Stomach (tissue), 8 donors: ENCODE measurements at regions not wholly inside any gene's neighbourhood (a gene's known extent, or its start where the extent isn't known, plus 50 kb on each side); places are given as distances from the start of the nearest gene placed in this dataset.
"Not testable (repeated sequence)": the region's sequence is repeated elsewhere in the genome, so short reads cannot be mapped to it uniquely, and the experiment has no call there.

Experiments used
- DNase-seq, 2 donors: peaks; one replicate each; pipeline versions ENCODE4 v3.0.0 to v3.0.0-alpha.2; 2013 to 2019
- H3K27ac ChIP-seq, 5 donors: fragments of 200-600 bp in 4 of 5; sonication (generic) in 4 of 5; one replicate each; pipeline ENCODE4 v1.5.1; 2013 to 2019; ENCODE audit warnings: mild to moderate bottlenecking in 1 of 5, moderate library complexity in 1 of 5
- H3K27me3 ChIP-seq, 3 donors: fragments of 200-600 bp; sonication (generic); one replicate each; pipeline ENCODE4 v1.5.1; 2017 to 2019; ENCODE audit warnings: mixed run types in 1 of 3
- H3K36me3 ChIP-seq, 4 donors: fragments of 200-600 bp; sonication (generic); 1 replicate in 3 of 4; 2 replicates in 1 of 4; pipeline ENCODE4 v1.5.1; 2016 to 2019
- H3K4me1 ChIP-seq, 4 donors: fragments of 200-600 bp; sonication (generic); one replicate each; pipeline ENCODE4 v1.5.1; 2016 to 2019
- H3K4me3 ChIP-seq, 4 donors: fragments of 200-600 bp; sonication (generic) in 3 of 4; one replicate each; pipeline ENCODE4 v1.5.1; 2016 to 2019; ENCODE audit warnings: mild to moderate bottlenecking in 1 of 4
- H3K9me3 ChIP-seq, 4 donors: fragments of 200-600 bp; sonication (generic); one replicate each; pipeline ENCODE4 v1.5.1; 2016 to 2019
- CTCF ChIP-seq, 7 experiments: fragments of 450-650 bp in 4 of 7; fragments of 200-600 bp in 3 of 7; sonication (generic) in 3 of 7; IDR thresholded peaks; one replicate each; pipeline ENCODE4 v1.5.1; 2016 to 2019; ENCODE audit warnings: antibody characterized with exemption in 7 of 7, control low read depth in 2 of 7, mild to moderate bottlenecking in 1 of 7
- EP300 ChIP-seq: sonication (generic); formaldehyde crosslinking; IDR thresholded peaks from one replicate; pipeline ENCODE4 v1.6.1; 2017; ENCODE audit warnings: antibody characterized with exemption
- POLR2A ChIP-seq, 4 donors: fragments of 450-650 bp; IDR thresholded peaks; one replicate each; pipeline ENCODE4 v1.6.1; 2016; ENCODE audit warnings: antibody characterized with exemption in 4 of 4, control low read depth in 2 of 4, mild to moderate bottlenecking in 1 of 4, moderate library complexity in 1 of 4
- POLR2AphosphoS5 ChIP-seq, 3 donors: sonication (generic); formaldehyde crosslinking; IDR thresholded peaks; one replicate each; pipeline ENCODE4 v1.6.1; 2016; ENCODE audit warnings: antibody characterized with exemption in 3 of 3
- WGBS, 5 donors: extraction: QIAGEN DNeasy Blood & Tissue Kit in 3 of 5; methylation state at CpG; one replicate each; pipeline versions ENCODE4 v1.1.5 to v1.1.7; 2013 to 2018; 5-methylcytosine and 5-hydroxymethylcytosine counted together
- intact Hi-C: fragments of 100-400 bp; cut with DNase I; formaldehyde crosslinking; loops from one replicate; pipeline ENCODE4 v1.15.1; 2023; ENCODE audit warnings: low total_unique reads
- donor health status: healthy with polysubstance abuse.
- donor health status: Bipolar disorder and iron deficiency.
- donor health status: healthy.

DNA sequence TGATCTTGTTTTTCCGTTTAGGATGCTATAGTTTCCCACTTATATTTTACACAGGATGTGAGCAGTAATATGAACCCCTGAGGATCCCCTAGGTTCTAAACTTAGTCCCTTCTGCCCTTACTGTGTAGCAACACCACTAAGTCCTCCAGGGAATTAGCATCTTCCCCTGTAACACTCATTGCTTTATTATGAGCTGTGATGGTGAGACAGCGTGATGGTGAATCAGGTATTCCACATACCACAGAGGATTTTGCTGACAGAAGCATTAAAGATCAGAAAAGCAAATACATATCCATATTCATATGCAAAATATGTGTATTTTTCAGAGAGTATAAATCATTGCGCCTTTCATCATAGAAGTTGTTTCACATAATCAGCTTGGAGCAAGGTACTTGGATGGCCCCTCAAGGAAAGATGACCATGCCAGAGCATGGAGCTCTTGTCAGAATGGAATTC lies 317.0 kb downstream of the ICE1 start:
- WGBS, 5 donors = 80 to 85% (median 82%) methylated on average over 3 of the region's 3 CpGs
- intact Hi-C loops = no loop called here
- H3K36me3 ChIP-seq = no peaks in the 10 kb centered on the region
- no peaks in the 10 kb centered on the region for H3K4me1 ChIP-seq
- TF ChIP-seq EP300 (no peak), POLR2A (IDR thresholded peaks at IDR 0.05) (no peak), POLR2AphosphoS5 (IDR thresholded peaks at IDR 0.05) (no peak), CTCF (IDR thresholded peaks at IDR 0.05) (no peak)
- H3K4me3 ChIP-seq = no peak overlapping the region
- no peak for DNase-seq
- H3K9me3 ChIP-seq = peaks cover 0 to 19% (median 16%) of the 10 kb centered on the region in 4 donors
- H3K27me3 ChIP-seq = no peaks in the 10 kb centered on the region
- H3K27ac ChIP-seq = no peak overlapping the region

DNA sequence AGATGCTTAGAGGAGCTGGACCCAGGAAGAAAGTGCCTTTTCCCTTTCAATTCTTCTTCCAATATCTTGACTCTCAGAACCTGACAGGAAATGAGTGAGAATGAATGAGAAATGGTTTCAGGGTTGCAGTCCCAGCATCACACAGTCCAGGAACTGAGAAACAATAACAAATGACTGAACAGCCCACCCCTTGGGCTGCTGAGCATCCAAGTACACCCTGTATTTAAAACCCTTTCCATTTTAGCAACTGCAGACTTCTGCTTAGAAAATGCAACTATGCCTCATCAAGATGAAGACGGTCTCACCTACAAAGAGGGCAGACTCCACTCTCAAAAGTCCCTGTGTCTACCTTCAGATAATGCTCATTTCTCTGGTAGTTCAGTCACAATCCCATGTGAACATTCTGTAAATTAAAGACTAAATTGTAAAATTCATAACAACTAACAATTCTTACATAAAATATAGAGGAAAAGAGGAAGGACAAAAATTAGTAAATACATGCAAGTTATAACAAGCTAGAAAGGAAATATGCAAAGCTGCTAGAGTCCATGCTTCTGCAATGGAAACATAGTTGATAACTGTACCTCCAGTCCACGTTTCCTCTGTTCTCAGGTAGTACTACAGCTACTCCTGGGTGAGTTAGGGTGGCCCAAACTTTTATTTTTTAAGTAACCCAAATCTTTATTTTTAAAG lies 316.5 kb downstream of the ICE1 start:
- intact Hi-C loops = no loop called here
- Histone ChIP-seq H3K27me3 (no peaks in the 10 kb centered on the region), H3K4me1 (no peaks in the 10 kb centered on the region), H3K27ac (no peak overlapping the region), H3K36me3 (no peaks in the 10 kb centered on the region), H3K4me3 (no peak overlapping the region), H3K9me3 (peaks cover 0 to 13% (median 10%) of the 10 kb centered on the region in 4 donors)
- no peak for TF ChIP-seq EP300
- TF ChIP-seq CTCF (IDR thresholded peaks at IDR 0.05) = no peak
- TF ChIP-seq POLR2AphosphoS5 (IDR thresholded peaks at IDR 0.05) = no peak
- 50 to 59% (median 54%) methylated on average over 2 of the region's 2 CpGs for WGBS, 5 donors
- DNase-seq = no peak

DNA sequence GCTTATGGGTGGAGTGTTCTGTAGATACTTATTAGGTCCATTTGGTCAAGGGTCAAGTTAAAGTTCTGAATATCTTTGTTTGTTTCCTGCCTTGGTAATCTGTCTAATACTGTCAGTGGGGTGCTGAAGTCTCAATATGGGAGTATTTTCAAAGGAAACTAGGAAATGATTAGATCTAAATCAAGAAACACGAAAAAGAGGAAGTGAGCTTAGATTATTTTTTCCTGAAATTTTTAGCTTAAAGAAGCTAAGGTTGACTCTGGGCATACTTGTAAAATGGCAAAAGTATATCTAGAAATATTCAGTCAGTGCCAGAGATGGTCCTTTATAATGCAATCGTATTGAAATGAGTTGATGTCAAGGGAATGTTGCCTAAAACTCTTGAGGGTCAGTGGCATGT lies 313.5 kb downstream of the ICE1 start:
- no peak for DNase-seq
- H3K36me3 ChIP-seq = no peaks in the 10 kb centered on the region
- H3K27ac ChIP-seq = no peak overlapping the region
- intact Hi-C loops = no loop called here
- WGBS, 5 donors = 56 to 77% (median 68%) methylated on average over 2 of the region's 2 CpGs
- TF ChIP-seq POLR2A (IDR thresholded peaks at IDR 0.05) = no peak
- no peak for TF ChIP-seq POLR2AphosphoS5 (IDR thresholded peaks at IDR 0.05)
- no peak overlapping the region for H3K4me3 ChIP-seq
- H3K27me3 ChIP-seq = no peaks in the 10 kb centered on the region
- no peaks in the 10 kb centered on the region for H3K9me3 ChIP-seq
- H3K4me1 ChIP-seq = no peaks in the 10 kb centered on the region

DNA sequence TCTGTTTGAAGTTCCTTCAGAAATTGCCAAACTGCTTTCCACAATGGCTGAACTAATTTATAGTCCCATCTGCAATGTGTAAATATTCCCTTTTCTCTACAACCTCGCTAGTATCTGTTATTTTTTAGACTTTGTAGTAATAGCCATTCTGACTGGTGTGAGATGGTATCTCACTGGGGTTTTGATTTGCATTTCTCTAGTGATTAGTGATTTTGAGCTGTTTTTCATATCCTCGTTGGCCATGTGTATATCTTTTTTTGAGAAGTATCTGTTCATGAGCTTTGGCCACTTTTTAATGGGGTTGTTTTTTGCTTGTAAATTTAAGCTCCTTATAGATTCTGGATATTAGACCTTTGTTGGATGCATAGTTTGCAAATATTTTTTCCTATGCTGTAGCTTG lies 310.6 kb downstream of the ICE1 start:
- H3K27ac ChIP-seq, DNase-seq, intact Hi-C loops, H3K4me3 ChIP-seq, H3K9me3 ChIP-seq, H3K27me3 ChIP-seq, H3K4me1 ChIP-seq, H3K36me3 ChIP-seq: not testable (repeated sequence)
- WGBS, 5 donors = 55 to 66% (median 65%) methylated on average over 2 of the region's 2 CpGs

GRCh38 chr5:5726401-5726800 lies 303.9 kb downstream of the ICE1 start:
- Histone ChIP-seq H3K9me3 (no peaks in the 10 kb centered on the region), H3K27ac (no peak overlapping the region), H3K4me3 (no peak overlapping the region), H3K27me3 (no peaks in the 10 kb centered on the region), H3K4me1 (no peaks in the 10 kb centered on the region), H3K36me3 (no peaks in the 10 kb centered on the region)
- intact Hi-C loops = no loop called here
- no peak for TF ChIP-seq EP300
- TF ChIP-seq POLR2AphosphoS5 (IDR thresholded peaks at IDR 0.05) = no peak
- no peak for TF ChIP-seq POLR2A (IDR thresholded peaks at IDR 0.05)
- no peak for TF ChIP-seq CTCF (IDR thresholded peaks at IDR 0.05)
- WGBS, 5 donors = 58 to 67% (median 65%) methylated on average over 6 of the region's 6 CpGs
- DNase-seq = no peak
